WTC11 (cell line): ENCODE measurements at regions not wholly inside any gene's neighbourhood (a gene's known extent, or its start where the extent isn't known, plus 50 kb on each side); places are given as distances from the start of the nearest gene placed in this dataset.

ENCODE experiments used
- ATF6 ChIP-seq: sonication (generic); formaldehyde crosslinking; IDR thresholded peaks from 2 replicates; pipeline ENCODE4 v1.8.1; 2023; ENCODE audit warnings: mild to moderate bottlenecking, missing genetic modification reagents
- CDX4 ChIP-seq: fragments of 250-450 bp; sonication (Bioruptor Pico); IDR thresholded peaks from 2 replicates; pipeline ENCODE4 v1.9.0; 2021; ENCODE audit warnings: moderate library complexity, mild to moderate bottlenecking, inconsistent platforms, borderline replicate concordance
- ERG ChIP-seq: fragments of 250-450 bp; sonication (Bioruptor Pico); IDR thresholded peaks from 2 replicates; pipeline ENCODE4 v1.8.0; 2021; ENCODE audit warnings: mild to moderate bottlenecking
- FOXJ3 ChIP-seq: sonication (generic); formaldehyde crosslinking; IDR thresholded peaks from 2 replicates; pipeline ENCODE4 v1.9.0; 2021; ENCODE audit warnings: missing genetic modification reagents, mild to moderate bottlenecking, borderline replicate concordance
- GTF2I ChIP-seq: fragments of 250-450 bp; sonication (Bioruptor Pico); conservative IDR thresholded peaks from 2 replicates; pipeline ENCODE4 v1.4.0; 2021; ENCODE audit warnings: mild to moderate bottlenecking
- SP1 ChIP-seq: sonication (generic); formaldehyde crosslinking; conservative IDR thresholded peaks from 2 replicates; pipeline ENCODE4 v1.8.1; 2022; ENCODE audit warnings: missing genetic modification reagents
- TEAD4 ChIP-seq: sonication (generic); formaldehyde crosslinking; IDR thresholded peaks from 2 replicates; pipeline ENCODE4 v1.8.0; 2022; ENCODE audit warnings: mild to moderate bottlenecking, missing genetic modification reagents
- ZNF232 ChIP-seq: sonication (generic); formaldehyde crosslinking; IDR thresholded peaks from 2 replicates; pipeline ENCODE4 v1.8.0; 2022; ENCODE audit warnings: mild to moderate bottlenecking, missing genetic modification reagents
- TF ChIP-seq, protein P1 (sequence below): fragments of 200-600 bp; IDR thresholded peaks from 2 replicates; pipeline ENCODE4 v1.8.0; 2022; ENCODE audit warnings: antibody characterized with exemption
- TF ChIP-seq, protein P2 (sequence below): sonication (generic); formaldehyde crosslinking; IDR thresholded peaks from 2 replicates; pipeline ENCODE4 v1.8.0; 2022; ENCODE audit warnings: mild to moderate bottlenecking, missing genetic modification reagents
- TF ChIP-seq, protein P3 (sequence below): sonication (generic); formaldehyde crosslinking; IDR thresholded peaks from 2 replicates; pipeline ENCODE4 v1.8.1; 2022; ENCODE audit warnings: low read depth, missing genetic modification reagents, borderline replicate concordance

DNA sequence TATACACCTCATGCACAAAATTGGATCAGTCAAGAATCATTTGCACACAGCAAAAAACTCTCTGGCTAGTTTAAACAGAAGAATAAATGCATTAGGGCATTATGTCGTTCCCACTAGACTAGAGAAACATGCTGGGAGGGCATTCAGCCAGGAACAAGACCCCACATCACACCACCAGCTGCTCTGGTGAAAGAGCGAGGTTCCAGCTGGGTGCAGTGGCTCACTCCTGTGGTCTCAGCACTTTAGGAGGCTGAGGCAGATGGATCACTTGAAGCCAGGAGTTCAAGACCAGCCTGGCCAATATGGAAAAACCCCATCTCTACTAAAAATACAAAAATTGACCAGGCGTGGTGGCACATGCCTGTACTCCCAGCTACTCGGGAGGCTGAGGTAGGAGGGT is 52.1 kb upstream of the BACE2 start:
- TF ChIP-seq, protein P1, sequence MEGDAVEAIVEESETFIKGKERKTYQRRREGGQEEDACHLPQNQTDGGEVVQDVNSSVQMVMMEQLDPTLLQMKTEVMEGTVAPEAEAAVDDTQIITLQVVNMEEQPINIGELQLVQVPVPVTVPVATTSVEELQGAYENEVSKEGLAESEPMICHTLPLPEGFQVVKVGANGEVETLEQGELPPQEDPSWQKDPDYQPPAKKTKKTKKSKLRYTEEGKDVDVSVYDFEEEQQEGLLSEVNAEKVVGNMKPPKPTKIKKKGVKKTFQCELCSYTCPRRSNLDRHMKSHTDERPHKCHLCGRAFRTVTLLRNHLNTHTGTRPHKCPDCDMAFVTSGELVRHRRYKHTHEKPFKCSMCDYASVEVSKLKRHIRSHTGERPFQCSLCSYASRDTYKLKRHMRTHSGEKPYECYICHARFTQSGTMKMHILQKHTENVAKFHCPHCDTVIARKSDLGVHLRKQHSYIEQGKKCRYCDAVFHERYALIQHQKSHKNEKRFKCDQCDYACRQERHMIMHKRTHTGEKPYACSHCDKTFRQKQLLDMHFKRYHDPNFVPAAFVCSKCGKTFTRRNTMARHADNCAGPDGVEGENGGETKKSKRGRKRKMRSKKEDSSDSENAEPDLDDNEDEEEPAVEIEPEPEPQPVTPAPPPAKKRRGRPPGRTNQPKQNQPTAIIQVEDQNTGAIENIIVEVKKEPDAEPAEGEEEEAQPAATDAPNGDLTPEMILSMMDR = no peak
- TF ChIP-seq ERG = no peak
- TF ChIP-seq CDX4 (CRISPR knock-in tag) = no peak
- TF ChIP-seq GTF2I (CRISPR knock-in tag) = no peak
- TF ChIP-seq FOXJ3 (CRISPR knock-in tag) = no peak
- TF ChIP-seq ATF6 (CRISPR knock-in tag) = no peak
- TF ChIP-seq SP1 (CRISPR knock-in tag) = no peak
- TF ChIP-seq ZNF232 (CRISPR knock-in tag) = no peak
- TF ChIP-seq, protein P2, sequence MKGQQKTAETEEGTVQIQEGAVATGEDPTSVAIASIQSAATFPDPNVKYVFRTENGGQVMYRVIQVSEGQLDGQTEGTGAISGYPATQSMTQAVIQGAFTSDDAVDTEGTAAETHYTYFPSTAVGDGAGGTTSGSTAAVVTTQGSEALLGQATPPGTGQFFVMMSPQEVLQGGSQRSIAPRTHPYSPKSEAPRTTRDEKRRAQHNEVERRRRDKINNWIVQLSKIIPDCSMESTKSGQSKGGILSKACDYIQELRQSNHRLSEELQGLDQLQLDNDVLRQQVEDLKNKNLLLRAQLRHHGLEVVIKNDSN = no peak
- no peak for TF ChIP-seq TEAD4 (CRISPR knock-in tag)
- TF ChIP-seq, protein P3, sequence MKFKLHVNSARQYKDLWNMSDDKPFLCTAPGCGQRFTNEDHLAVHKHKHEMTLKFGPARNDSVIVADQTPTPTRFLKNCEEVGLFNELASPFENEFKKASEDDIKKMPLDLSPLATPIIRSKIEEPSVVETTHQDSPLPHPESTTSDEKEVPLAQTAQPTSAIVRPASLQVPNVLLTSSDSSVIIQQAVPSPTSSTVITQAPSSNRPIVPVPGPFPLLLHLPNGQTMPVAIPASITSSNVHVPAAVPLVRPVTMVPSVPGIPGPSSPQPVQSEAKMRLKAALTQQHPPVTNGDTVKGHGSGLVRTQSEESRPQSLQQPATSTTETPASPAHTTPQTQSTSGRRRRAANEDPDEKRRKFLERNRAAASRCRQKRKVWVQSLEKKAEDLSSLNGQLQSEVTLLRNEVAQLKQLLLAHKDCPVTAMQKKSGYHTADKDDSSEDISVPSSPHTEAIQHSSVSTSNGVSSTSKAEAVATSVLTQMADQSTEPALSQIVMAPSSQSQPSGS (CRISPR knock-in tag) = no peak
